GM18858 (cell line): ENCODE measurements at regions not wholly inside any gene's neighbourhood (a gene's known extent, or its start where the extent isn't known, plus 50 kb on each side); places are given as distances from the start of the nearest gene placed in this dataset.

Experiments used
- ATAC-seq: cut with Tn5 transposase; IDR thresholded peaks from one replicate; pipeline ENCODE4 v1.9.1; 2021; ENCODE audit not compliant: unreplicated experiment

DNA sequence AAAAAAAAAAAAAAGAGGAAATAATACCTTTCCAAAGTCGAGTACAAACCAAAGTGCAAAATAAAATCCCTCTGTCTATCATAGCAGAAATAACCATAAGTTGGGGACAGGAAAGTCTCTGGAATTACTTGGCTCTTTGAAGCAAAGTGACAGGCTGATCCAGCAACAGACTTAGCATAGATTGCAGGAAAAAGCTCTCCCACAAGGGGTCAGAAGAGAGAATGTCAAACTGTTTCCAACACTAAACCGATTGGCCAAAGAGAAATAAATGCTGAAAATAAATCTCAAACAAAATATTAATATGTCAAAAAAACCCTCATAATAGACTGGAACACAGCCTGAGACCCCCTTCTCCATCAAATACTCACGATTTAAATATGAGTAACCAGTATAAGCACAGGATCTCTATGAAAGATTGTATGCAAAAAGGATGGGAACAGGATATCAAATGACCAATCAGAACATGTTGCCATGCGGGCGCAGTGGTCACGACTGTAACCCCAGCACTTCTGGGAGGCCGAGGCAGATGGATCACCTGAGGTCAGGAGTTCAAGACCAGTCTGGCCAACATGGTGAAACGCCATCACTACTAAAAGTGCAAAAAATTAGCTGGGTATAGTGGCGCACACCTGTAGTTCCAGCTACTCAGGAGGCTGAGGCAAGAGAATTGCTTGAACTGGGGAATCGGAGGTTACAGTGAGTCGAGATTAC is 1000.7 kb upstream of the LRRN3 start:
- no peak for ATAC-seq

DNA sequence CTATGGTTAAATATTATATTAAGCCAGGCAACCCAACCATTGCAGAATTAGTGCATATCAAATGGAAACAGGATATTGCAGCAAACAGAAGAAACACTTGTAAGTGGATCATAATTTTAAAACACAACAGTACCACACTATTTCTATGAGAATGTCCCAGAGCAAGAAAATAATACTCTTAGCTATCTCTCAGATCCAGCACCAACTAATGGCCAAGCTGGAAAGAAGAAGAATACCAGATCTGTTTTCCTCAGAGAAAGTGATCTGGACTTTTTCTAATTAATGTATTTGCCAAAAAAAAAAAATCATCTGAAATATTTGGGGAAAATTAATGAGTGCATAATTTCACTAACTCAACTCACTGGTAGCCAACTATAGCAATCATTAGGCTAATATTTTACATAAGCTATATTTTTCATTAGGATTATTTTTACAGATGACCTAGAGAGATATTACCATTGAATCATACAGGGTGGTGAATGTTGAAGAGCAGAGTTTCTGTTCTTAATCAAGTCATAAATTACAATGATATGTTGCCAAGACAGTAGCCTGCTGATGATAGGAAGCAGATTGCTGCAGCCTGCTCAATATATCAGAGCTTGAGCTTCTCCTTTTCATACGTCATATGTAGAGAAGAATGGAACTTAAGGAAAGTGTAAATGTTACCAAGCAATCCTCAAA is 995.4 kb upstream of the LRRN3 start:
- ATAC-seq: no peak

DNA sequence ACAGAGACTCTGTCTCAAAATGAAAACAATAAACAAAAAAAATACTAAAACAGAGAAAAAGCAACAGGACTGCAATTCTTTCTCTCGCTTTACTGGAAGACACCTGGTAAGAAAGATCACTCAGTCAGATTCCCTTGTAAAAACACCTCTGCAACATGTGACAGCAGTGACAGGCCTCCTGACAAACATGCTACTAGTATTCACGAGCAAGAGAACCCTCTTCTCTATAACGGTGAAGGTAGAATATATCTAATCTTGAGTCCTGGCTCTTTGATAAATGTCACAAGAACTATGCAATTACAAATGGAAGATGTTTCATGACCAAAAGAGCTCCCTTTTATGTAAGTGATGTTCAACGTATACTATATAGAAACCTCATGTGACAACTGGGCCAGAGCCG is 986.7 kb upstream of the LRRN3 start:
- no peak for ATAC-seq

DNA sequence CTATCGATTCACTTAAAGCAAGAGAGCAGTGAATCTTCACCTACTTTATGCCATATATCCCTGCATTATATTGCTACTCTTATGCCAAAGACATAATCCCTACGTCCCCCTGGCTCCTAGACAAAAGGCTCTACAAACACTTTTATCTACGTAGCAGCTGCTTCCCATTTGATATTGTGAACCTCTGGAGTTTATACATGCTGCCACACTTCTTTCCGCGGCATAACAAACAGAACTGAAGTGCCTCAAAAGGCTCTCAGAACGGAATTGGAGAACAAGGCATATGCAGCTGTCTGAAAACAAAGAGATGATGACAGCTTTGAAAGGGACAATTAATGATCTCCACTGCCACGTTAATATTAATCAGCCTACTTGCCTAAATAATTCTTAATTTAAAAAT is 985.6 kb upstream of the LRRN3 start:
- ATAC-seq: no peak

DNA sequence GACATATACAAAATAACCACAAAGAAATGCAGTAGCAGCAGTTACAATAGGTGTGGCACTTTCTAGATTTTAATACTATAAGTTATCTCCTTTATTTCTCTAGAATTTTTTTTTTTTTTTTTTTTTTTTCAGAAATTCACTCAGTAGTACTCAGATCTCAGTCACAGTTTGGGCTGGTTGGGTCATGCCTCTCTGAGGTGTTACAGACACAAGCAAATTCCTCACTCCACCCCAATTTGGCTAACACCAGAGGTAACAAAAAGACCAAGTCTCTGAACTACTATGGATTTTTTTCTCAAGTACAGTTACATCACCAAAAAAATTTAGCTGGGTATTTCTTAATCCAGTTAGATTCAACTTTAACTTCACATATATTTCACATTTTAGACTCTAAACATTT is 985.1 kb upstream of the LRRN3 start:
- ATAC-seq: no peak

DNA sequence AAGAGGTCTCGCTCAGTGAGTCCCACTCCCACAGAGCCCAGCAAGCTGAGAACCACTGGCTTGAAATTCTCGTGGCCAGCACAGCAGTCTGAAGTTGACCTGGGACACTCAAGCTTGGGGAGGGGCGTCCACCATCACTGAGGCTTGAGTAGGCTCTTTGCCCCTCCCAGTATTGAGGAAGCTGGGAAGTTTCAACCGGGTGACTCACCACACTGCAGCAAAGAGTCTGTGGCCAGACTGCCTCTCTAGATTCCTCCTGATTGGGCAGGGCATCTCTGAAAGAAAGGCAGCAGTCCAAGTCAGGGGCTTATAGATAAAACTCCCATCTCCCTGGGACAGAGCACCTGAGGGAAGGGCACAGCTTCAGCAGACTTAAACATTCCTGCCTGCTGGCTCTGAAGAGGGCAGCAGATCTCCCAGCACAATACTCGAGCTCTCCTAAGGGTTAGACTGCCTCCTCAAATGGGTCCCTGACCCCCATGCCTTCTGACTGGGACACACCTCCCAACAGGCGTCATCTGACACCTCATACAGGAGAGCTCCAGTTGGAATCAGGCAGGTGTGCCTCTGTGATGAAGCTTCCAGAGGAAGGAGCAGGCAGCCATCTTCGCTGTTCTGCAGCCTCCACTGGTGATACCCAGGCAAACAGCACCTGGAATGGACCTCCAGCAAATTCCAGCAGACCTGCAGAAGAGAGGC is 970.9 kb upstream of the LRRN3 start:
- no peak for ATAC-seq

DNA sequence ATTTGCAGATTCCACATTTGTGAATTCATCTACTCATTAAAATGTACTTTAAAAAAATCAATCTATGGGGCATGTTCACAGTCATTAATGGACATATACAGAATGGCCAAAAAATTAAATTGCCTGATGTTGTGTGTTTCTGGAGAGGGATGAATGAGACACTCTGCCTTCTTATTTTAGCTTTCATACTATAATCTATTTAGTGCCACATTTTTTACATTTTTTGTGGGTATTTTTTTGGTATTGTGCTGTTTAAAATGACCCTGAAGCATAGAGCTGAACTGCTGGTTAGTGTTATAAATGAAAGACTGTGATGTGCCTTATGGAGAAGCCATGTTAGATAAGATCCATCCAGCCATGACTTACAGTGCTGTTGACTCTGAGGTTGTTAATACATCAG is 961.8 kb upstream of the LRRN3 start:
- ATAC-seq: no peak

DNA sequence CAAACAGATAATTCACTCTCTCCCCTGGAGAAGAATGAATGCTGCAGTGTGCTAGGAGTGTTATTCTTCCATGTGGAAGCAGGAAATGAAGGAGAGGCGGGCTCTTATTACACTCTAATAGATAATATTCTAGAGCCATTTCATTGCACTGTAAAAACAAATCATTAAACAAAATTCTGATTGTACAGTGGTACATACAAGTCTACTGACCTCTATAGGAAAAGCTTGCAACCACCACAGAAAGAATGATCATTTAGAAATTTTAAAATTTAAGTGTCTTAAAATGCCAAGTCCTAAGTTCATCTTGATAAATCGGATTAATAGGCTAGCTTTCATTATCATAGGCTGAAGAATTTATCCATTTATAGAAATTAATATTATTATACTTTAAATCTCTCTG is 960.3 kb upstream of the LRRN3 start:
- no peak for ATAC-seq

DNA sequence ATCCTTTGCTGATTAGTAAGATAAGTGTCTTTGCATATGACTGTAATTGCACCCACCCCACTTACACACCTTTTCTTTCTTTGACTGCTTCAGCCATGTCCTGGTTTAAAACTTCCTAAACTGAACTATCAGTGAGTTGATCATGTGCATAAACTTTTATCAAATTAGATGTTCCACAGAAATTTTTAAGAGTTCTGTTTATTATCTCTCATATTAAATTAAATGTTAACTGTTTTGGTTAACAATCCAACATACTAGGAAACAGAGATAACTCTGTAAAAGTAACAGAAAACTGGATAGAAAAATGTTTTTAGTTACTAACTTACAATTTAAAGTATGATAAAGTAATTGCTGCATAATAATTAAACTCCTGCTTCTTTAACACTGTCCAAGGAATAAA is 959.6 kb upstream of the LRRN3 start:
- no peak for ATAC-seq

DNA sequence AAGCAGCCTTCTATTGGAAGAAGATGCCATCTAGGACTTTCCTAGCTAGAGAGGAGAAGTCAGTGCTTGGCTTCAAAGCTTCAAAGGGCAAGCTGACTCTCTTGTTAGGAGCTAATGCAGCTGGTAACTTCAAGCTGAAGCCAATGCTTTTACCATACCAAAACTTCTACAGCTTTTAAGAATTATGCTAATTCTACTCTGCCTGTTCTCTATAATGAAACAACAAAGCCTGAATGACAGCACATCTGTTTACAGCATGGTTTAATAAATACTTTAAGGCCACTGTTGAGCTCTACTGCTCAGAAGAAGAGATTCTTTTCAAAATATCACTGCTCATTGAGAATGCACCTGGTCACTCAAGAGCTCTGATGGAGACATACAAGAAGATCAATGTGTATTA is 951.9 kb upstream of the LRRN3 start:
- no peak for ATAC-seq

DNA sequence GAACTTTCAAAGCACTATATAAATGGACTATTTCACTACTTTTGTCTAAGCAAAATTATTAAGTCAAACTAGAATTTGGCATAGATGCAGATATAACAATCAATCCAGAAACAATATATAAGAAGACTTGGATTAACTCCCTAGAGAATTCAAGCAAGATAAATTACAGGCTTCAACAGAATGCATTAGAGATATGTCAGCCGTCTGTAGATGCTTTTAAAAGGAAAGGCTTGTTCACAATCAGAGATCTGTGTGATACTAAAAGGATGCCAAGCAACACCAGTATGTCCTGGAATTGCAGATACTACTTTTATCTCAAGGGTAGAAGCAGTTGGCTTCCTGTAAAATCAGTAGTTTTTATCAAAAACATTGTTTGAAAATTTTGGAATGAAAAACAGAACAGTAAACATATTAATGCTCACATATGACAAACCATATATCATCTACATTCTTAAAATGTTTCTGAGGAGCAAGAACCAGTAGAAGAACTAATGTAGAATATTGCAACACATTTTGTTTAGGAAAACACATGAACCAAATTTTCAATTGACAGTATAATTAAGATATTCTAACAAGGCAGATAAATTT is 947.9 kb upstream of the LRRN3 start:
- no peak for ATAC-seq

DNA sequence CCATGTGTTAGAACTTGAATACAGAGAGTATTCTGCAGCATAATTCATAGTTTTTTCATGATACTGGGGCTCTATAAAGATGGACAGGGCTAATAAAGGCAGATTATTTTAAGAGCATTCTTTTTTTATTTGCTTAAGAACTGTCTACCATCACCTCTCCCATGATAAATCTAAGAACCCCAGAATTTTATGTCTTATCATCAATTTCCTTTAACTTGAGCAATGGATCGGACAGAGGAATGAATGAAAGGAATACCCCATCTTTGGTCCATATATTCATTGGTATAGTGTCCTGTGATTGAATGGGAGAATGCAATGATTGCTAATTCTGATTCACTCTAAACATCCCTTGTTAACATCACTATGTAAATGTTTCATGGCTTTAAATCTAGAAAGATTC is 946.3 kb upstream of the LRRN3 start:
- ATAC-seq: no peak

DNA sequence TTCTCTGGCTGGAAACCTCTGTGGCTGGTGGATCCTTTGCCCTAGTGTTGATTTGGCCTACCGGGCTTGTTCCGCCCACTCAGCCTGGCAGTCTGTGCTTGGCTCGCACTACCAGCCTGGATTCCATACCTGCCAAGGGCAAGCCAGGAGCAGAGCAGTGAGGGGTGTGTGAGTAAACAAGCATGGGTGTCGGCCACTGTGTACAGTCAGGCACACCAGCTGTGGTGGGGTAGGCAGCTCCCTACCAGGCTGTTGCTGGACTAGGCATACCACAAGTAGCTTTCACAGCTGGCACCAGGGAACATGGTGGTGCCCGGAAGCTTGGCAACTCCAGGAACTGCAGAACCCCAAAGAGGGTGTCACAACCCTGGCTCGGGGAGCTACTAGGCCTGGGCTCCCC is 942.9 kb upstream of the LRRN3 start:
- no peak for ATAC-seq

DNA sequence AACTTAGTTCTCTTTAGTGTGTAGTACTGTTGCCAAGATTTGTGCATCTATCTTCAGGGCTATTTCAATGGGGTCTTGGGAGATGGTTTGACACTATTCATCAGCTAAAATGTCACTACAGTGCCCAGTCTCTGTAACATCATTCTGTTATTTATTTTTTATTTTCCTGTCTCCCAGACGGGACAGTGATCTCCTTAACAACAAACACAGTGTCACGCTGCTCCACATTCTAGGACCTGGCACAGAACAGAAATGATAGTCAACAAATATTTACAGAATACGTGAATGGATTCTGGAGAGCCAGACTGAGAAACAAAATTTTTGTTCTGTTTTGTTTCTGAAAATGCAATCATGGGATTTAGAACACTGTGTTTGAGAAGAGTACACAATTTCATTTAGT is 937.7 kb upstream of the LRRN3 start:
- ATAC-seq: no peak

DNA sequence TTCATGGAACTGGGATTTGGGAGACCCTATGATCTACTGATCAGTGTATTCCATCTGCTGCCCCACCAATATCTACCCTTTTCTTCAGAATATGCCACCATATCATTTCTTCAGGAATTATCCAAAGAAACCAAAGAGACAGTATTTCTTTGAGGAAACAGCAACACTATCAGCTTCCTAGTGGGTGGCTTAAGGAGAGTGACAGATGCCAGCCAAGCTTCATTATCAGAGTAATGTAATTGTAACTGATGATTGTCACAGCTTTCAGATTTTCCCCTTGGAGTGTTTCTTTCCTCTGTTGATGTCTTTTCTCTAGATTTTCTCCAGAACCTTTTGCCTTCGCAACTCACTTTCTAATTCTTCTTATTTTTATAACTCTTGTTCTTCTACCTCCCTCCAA is 934.4 kb upstream of the LRRN3 start:
- ATAC-seq: no peak

DNA sequence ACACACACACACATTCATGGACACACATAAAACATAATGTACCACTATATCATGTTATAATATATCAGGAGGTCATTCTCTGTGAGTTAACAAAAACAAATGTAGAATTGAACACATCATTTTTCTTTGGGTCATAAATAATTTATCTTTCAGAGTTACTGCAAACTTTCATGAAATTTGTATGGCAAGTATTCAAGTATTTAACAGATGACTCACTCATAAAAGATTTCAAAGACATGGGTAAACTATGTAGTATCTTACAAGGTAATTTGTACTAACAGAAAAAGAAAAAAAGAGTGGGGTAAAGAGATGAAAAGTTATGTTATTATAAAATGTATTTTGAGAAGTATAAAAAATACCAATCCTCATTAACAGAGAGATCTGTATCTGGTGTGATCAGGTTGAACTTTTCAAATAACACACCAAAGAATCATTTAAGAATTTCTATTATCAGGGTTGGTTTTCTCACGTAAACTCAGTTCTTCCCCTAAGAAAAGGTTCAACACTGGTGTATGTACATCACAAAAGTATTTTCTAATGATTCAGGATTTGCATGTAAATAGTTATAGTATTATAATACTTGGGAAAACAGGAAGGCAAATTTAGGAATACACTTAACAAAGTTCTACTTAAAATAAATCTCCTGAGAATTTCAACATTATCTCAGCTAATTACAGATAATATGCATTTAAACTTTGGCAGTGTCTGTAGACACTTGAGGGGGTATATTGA is 933.1 kb upstream of the LRRN3 start:
- no peak for ATAC-seq

DNA sequence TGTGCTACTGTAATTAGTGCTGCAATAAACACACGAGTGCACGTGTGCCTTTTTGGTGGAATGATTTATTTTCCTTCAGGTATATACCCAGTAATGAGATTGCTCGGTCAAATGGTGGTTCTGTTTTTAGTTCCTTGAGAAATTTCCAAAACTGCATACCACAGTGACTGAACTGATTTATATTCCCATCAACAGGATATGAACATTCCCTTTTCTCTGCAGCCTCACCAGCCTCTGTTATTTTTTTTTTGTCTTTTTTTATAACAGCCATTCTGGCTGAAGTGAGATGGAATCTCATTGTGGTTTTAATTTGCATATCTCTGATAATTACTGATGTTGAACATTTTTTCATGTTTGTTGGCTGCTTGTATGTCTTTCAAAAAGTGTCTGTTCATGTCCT is 922.9 kb upstream of the LRRN3 start:
- no peak for ATAC-seq

DNA sequence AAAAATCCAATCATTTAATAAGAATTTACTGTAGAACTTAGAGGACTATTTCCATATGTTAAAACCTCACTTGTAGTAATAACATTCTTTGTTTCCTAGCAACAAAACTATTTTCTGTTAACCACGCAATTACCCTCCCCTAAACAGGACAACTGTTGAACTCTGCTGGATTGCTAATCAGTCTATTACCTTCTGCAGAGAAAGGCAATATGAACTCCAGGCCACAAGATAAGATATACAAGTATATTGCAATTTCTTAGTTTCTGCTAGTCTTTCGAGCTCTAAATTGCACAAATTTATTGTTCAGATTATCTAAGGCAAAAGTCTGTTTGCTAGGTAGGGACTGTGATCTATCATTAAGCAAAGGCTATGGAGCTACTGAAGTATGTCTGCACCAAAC is 920.1 kb upstream of the LRRN3 start:
- ATAC-seq: no peak

DNA sequence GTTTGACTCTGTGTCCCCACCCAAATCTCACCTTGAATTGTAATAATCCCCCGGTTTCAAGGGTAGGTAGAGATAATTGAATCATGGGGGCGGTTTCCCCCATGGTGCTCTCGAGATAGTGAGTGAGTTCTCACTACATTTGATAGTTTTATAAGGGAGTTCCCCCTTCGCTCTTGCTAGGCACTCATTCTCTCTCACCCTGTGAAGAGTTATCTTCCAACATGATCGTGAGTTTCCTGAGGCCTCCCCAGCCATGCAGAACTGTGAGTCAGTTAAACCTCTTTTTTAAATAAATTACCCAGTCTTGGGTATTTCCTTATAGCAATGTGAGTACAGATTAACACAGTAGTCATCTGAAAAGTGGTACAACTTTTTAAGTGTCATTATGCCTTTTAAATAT is 913.5 kb upstream of the LRRN3 start:
- ATAC-seq: no peak

DNA sequence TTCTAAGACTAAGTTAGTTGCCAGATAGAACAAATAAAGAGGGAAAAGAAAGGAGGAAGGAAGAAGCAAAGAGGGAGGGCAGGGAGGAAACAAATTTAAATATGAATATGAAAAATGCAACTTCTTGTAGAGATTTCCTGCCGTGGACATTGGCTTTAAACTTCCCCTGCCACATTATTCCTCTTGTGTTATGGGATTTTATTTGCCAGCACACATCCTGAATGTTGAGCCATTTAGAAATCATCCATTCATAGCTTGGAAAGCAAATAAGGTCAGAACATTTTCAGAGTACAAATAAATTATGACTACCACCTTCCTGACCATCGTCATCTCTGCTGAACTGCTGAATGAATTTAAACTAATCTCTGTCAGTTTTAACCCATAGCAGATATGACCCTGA is 911.9 kb upstream of the LRRN3 start:
- no peak for ATAC-seq

DNA sequence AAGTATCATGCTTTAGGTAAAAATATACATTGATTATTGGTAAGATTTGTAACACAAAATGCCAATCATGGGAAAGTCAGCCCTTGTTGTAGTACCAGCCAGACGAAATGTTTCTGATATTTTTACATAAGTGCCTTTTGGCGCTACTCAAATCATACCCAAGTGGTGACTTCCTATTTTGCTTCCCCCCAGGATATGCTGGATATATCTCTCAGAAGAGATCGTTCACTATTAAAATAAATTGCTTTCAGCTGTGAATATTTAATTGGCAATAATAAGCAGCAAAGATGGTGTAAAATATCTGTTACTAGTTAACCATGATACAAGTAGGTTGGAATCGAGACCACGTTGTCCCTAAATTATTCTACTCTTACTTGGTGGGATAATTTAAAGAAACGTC is 909.2 kb upstream of the LRRN3 start:
- no peak for ATAC-seq
